H1 (cell line): ENCODE measurements at regions not wholly inside any gene's neighbourhood (a gene's known extent, or its start where the extent isn't known, plus 50 kb on each side); places are given as distances from the start of the nearest gene placed in this dataset.

ENCODE experiments used
- ASH2L ChIP-seq: fragments of 200-600, 300-600 bp; sonication (generic); IDR thresholded peaks from one replicate; pipeline ENCODE4 v1.7.1; 2017; ENCODE audit warnings: low read length
- GTF2F1 ChIP-seq: IDR thresholded peaks from 2 replicates; pipeline ENCODE4 v1.6.1; 2012; ENCODE audit warnings: low read depth, low read length, improper control_type of control experiment, borderline replicate concordance
- SP1 ChIP-seq: IDR thresholded peaks from 2 replicates; pipeline ENCODE4 v1.6.1; 2011; ENCODE audit warnings: low read depth, low read length
- TAF1 ChIP-seq: IDR thresholded peaks from 2 replicates; pipeline ENCODE4 v1.6.1; 2011; ENCODE audit warnings: mild to moderate bottlenecking, low read depth, low read length
- TF ChIP-seq, protein P1 (sequence below): fragments of 300-600 bp; sonication (generic); IDR thresholded peaks from 2 replicates; pipeline ENCODE4 v1.7.1; 2012; ENCODE audit warnings: low read length, moderate library complexity, mild to moderate bottlenecking, inconsistent platforms; ENCODE audit not compliant: insufficient replicate concordance

DNA sequence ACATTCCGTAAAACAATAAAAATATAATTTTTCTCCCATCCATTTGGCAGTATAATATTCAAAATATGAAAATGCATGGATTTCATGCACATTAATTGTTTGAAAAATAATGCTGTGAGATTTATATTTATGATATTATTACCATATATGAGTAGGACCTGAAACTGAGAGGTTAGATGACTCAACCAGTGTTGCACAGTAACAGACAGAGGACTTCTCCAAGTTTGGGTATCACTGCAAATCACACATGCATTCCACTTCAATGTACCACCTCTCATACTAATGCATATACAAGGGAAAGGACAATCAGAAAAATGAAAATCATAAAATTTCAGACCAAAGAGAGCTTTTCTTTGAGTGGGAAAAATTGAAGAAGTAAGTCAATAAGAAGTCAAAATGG, 269.5 kb downstream of the SOCS6 start (continued):
- TF ChIP-seq, protein P1, sequence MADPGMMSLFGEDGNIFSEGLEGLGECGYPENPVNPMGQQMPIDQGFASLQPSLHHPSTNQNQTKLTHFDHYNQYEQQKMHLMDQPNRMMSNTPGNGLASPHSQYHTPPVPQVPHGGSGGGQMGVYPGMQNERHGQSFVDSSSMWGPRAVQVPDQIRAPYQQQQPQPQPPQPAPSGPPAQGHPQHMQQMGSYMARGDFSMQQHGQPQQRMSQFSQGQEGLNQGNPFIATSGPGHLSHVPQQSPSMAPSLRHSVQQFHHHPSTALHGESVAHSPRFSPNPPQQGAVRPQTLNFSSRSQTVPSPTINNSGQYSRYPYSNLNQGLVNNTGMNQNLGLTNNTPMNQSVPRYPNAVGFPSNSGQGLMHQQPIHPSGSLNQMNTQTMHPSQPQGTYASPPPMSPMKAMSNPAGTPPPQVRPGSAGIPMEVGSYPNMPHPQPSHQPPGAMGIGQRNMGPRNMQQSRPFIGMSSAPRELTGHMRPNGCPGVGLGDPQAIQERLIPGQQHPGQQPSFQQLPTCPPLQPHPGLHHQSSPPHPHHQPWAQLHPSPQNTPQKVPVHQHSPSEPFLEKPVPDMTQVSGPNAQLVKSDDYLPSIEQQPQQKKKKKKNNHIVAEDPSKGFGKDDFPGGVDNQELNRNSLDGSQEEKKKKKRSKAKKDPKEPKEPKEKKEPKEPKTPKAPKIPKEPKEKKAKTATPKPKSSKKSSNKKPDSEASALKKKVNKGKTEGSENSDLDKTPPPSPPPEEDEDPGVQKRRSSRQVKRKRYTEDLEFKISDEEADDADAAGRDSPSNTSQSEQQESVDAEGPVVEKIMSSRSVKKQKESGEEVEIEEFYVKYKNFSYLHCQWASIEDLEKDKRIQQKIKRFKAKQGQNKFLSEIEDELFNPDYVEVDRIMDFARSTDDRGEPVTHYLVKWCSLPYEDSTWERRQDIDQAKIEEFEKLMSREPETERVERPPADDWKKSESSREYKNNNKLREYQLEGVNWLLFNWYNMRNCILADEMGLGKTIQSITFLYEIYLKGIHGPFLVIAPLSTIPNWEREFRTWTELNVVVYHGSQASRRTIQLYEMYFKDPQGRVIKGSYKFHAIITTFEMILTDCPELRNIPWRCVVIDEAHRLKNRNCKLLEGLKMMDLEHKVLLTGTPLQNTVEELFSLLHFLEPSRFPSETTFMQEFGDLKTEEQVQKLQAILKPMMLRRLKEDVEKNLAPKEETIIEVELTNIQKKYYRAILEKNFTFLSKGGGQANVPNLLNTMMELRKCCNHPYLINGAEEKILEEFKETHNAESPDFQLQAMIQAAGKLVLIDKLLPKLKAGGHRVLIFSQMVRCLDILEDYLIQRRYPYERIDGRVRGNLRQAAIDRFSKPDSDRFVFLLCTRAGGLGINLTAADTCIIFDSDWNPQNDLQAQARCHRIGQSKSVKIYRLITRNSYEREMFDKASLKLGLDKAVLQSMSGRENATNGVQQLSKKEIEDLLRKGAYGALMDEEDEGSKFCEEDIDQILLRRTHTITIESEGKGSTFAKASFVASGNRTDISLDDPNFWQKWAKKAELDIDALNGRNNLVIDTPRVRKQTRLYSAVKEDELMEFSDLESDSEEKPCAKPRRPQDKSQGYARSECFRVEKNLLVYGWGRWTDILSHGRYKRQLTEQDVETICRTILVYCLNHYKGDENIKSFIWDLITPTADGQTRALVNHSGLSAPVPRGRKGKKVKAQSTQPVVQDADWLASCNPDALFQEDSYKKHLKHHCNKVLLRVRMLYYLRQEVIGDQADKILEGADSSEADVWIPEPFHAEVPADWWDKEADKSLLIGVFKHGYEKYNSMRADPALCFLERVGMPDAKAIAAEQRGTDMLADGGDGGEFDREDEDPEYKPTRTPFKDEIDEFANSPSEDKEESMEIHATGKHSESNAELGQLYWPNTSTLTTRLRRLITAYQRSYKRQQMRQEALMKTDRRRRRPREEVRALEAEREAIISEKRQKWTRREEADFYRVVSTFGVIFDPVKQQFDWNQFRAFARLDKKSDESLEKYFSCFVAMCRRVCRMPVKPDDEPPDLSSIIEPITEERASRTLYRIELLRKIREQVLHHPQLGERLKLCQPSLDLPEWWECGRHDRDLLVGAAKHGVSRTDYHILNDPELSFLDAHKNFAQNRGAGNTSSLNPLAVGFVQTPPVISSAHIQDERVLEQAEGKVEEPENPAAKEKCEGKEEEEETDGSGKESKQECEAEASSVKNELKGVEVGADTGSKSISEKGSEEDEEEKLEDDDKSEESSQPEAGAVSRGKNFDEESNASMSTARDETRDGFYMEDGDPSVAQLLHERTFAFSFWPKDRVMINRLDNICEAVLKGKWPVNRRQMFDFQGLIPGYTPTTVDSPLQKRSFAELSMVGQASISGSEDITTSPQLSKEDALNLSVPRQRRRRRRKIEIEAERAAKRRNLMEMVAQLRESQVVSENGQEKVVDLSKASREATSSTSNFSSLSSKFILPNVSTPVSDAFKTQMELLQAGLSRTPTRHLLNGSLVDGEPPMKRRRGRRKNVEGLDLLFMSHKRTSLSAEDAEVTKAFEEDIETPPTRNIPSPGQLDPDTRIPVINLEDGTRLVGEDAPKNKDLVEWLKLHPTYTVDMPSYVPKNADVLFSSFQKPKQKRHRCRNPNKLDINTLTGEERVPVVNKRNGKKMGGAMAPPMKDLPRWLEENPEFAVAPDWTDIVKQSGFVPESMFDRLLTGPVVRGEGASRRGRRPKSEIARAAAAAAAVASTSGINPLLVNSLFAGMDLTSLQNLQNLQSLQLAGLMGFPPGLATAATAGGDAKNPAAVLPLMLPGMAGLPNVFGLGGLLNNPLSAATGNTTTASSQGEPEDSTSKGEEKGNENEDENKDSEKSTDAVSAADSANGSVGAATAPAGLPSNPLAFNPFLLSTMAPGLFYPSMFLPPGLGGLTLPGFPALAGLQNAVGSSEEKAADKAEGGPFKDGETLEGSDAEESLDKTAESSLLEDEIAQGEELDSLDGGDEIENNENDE: no peak
- TF ChIP-seq TAF1 (no peak), ASH2L (no peak), SP1 (no peak), GTF2F1 (no peak)
